ENCODE measurements at regions not wholly inside any gene's neighbourhood (a gene's known extent, or its start where the extent isn't known, plus 50 kb on each side); places are given as distances from the start of the nearest gene placed in this dataset.

GRCh38 chr14:49975276-49975675 lies 82.4 kb downstream of the ARF6 start:
- ChIA-PET POLR2A (interaction anchor here in 1 of 2 donors (0.5 kb wide), 2 partner anchors 8 to 108 kb away, joined by 7 to 9 read pairs; no protein-coding TSS in a partner anchor), CTCF (no interaction called here)
- peaks cover 67 to 91% of the 10 kb centered on the region in 2 experiments for H3K4me1 ChIP-seq (ENCODE audit: control insufficient read depth in 1 of 2, extremely low read depth in 1 of 2, insufficient read depth in 2 of 2, low read length in 2 of 2)
- Mint-ChIP-seq H3K4me3 (peak overlapping the region in 1 of 3 donors; percentile 42), H3K27ac (peak overlapping the region; percentile 92 to 98), H3K27me3 (no peaks in the 10 kb centered on the region), H3K36me3 (no peaks in the 10 kb centered on the region), H3K4me1 (peaks cover 83 to 95% (median 88%) of the 10 kb centered on the region in 3 donors), H3K9me3 (peaks cover 0 to 4% (median 0%) of the 10 kb centered on the region in 3 donors)
- H3K36me3 ChIP-seq (ENCODE audit: control insufficient read depth in 2 of 2, extremely low read depth in 1 of 2, insufficient read depth in 1 of 2, low read length in 1 of 2), result no peaks in the 10 kb centered on the region
- no peaks in the 10 kb centered on the region for H3K9me3 ChIP-seq
- H3K27me3 ChIP-seq (replicated peaks in 1 of 2; ENCODE audit: control insufficient read depth in 2 of 2, extremely low read depth in 1 of 2, insufficient read depth in 2 of 2, low read length in 1 of 2), result no peaks in the 10 kb centered on the region
- no peak for DNase-seq
- no peak overlapping the region for H3K4me3 ChIP-seq (ENCODE audit: control insufficient read depth in 1 of 2, extremely low read depth in 1 of 2, low read length in 1 of 2)
- no peak for ATAC-seq (replicated peaks in 1 of 4)
- H3K27ac ChIP-seq (ENCODE audit: low read length), result peak overlapping the region; percentile 45
- no CpG with 5 or more reads among the region's 2 CpGs for WGBS (ENCODE audit: insufficient coverage)

- peak overlapping the region; percentile 92 to 98 for H3K27ac Mint-ChIP-seq
- CTCF ChIA-PET, result interaction anchor here in 1 of 2 donors (1.1 to 2.1 kb wide), 2 partner anchors 114 to 121 kb away, joined by 3 to 8 read pairs; no protein-coding TSS in a partner anchor
Measured at GRCh38 chr14:49975799-49976198, 82.9 kb downstream of the ARF6 start.

GRCh38 chr14:49977126-49977841 lies 84.4 kb downstream of the ARF6 start:
- Mint-ChIP-seq H3K36me3 (no peaks in the 10 kb centered on the region), H3K4me3 (peak overlapping the region; percentile 71 to 82 (median 79)), H3K9me3 (peaks cover 0 to 4% (median 0%) of the 10 kb centered on the region in 3 donors), H3K4me1 (peaks cover 83 to 94% (median 86%) of the 10 kb centered on the region in 3 donors), H3K27ac (peak overlapping the region; percentile 92 to 98), H3K27me3 (no peaks in the 10 kb centered on the region)
- DNase-seq (peak in 25 of 35 experiments; percentile 12 to 64 (median 35)), ATAC-seq (replicated peaks in 1 of 4) (peak; percentile 88 to 92 (median 92))
- Histone ChIP-seq H3K27me3 (replicated peaks in 1 of 2; ENCODE audit: control insufficient read depth in 2 of 2, extremely low read depth in 1 of 2, insufficient read depth in 2 of 2, low read length in 1 of 2) (no peaks in the 10 kb centered on the region), H3K4me3 (ENCODE audit: control insufficient read depth in 1 of 2, extremely low read depth in 1 of 2, low read length in 1 of 2) (peak overlapping the region; percentile 30 to 54), H3K9me3 (no peaks in the 10 kb centered on the region), H3K36me3 (ENCODE audit: control insufficient read depth in 2 of 2, extremely low read depth in 1 of 2, insufficient read depth in 1 of 2, low read length in 1 of 2) (no peaks in the 10 kb centered on the region), H3K27ac (ENCODE audit: low read length) (peak overlapping the region; percentile 78), H3K4me1 (ENCODE audit: control insufficient read depth in 1 of 2, extremely low read depth in 1 of 2, insufficient read depth in 2 of 2, low read length in 2 of 2) (peaks cover 54 to 87% of the 10 kb centered on the region in 2 experiments)
- WGBS (ENCODE audit: insufficient coverage), result 51% methylated on average over 5 of the region's 5 CpGs
- ChIA-PET POLR2A (interaction anchor here (0.6 to 1.4 kb wide), 4 partner anchors 9 to 85 kb away, joined by 3 to 5 read pairs (median 4); partner anchors contain the start of gene ARF6 (in 1 of the 2)), CTCF (interaction anchor here (0.5 to 2.1 kb wide), 7 partner anchors 10 to 158 kb away, joined by 3 to 8 read pairs (median 3); no protein-coding TSS in a partner anchor)

More at GRCh38 chr14:49975799-49976198, 82.9 kb downstream of the ARF6 start:
- H3K4me3 Mint-ChIP-seq, result no peak overlapping the region
- H3K36me3 ChIP-seq (ENCODE audit: control insufficient read depth in 2 of 2, extremely low read depth in 1 of 2, insufficient read depth in 1 of 2, low read length in 1 of 2), result no peaks in the 10 kb centered on the region
- H3K36me3 Mint-ChIP-seq, result no peaks in the 10 kb centered on the region
- DNase-seq (no peak), ATAC-seq (replicated peaks in 1 of 4) (no peak)
- H3K9me3 Mint-ChIP-seq, result peaks cover 0 to 4% (median 0%) of the 10 kb centered on the region in 3 donors
- H3K27ac ChIP-seq (ENCODE audit: low read length), result peak overlapping the region; percentile 78
- no peaks in the 10 kb centered on the region for H3K27me3 ChIP-seq (replicated peaks in 1 of 2; ENCODE audit: control insufficient read depth in 2 of 2, extremely low read depth in 1 of 2, insufficient read depth in 2 of 2, low read length in 1 of 2)
- WGBS (ENCODE audit: insufficient coverage), result 100% methylated on average over 2 of the region's 3 CpGs
- H3K4me3 ChIP-seq (ENCODE audit: control insufficient read depth in 1 of 2, extremely low read depth in 1 of 2, low read length in 1 of 2), result no peak overlapping the region
- POLR2A ChIA-PET, result interaction anchor here in 1 of 2 donors (0.5 kb wide), 1 partner anchor 9 kb away, joined by 7 read pairs; no protein-coding TSS in a partner anchor
- H3K4me1 Mint-ChIP-seq, result peaks cover 83 to 95% (median 88%) of the 10 kb centered on the region in 3 donors
- H3K27me3 Mint-ChIP-seq, result no peaks in the 10 kb centered on the region
- peaks cover 65 to 91% of the 10 kb centered on the region in 2 experiments for H3K4me1 ChIP-seq (ENCODE audit: control insufficient read depth in 1 of 2, extremely low read depth in 1 of 2, insufficient read depth in 2 of 2, low read length in 2 of 2)
- no peaks in the 10 kb centered on the region for H3K9me3 ChIP-seq

GRCh38 chr14:49980027-49980426 lies 87.1 kb downstream of the ARF6 start:
- no peaks in the 10 kb centered on the region for H3K27me3 Mint-ChIP-seq
- Histone ChIP-seq H3K4me1 (ENCODE audit: control insufficient read depth in 1 of 2, extremely low read depth in 1 of 2, insufficient read depth in 2 of 2, low read length in 2 of 2) (peaks cover 39 to 68% of the 10 kb centered on the region in 2 experiments), H3K36me3 (ENCODE audit: control insufficient read depth in 2 of 2, extremely low read depth in 1 of 2, insufficient read depth in 1 of 2, low read length in 1 of 2) (no peaks in the 10 kb centered on the region), H3K27ac (ENCODE audit: low read length) (peak overlapping the region; percentile 78), H3K9me3 (no peaks in the 10 kb centered on the region), H3K27me3 (replicated peaks in 1 of 2; ENCODE audit: control insufficient read depth in 2 of 2, extremely low read depth in 1 of 2, insufficient read depth in 2 of 2, low read length in 1 of 2) (no peaks in the 10 kb centered on the region), H3K4me3 (ENCODE audit: control insufficient read depth in 1 of 2, extremely low read depth in 1 of 2, low read length in 1 of 2) (no peak overlapping the region)
- POLR2A ChIA-PET, result interaction anchor here (0.6 to 1.2 kb wide), 4 partner anchors 9 to 117 kb away, joined by 3 to 4 read pairs (median 3); no protein-coding TSS in a partner anchor
- H3K36me3 Mint-ChIP-seq, result no peaks in the 10 kb centered on the region
- CTCF ChIA-PET, result interaction anchor here (0.6 to 1.7 kb wide), 5 partner anchors 9 to 299 kb away, joined by 3 to 5 read pairs (median 3); no protein-coding TSS in a partner anchor
- H3K27ac Mint-ChIP-seq, result peak overlapping the region; percentile 92 to 98
- H3K9me3 Mint-ChIP-seq, result peaks cover 0 to 4% (median 0%) of the 10 kb centered on the region in 3 donors
- H3K4me1 Mint-ChIP-seq, result peaks cover 74 to 90% (median 82%) of the 10 kb centered on the region in 3 donors
- peak overlapping the region in 1 of 3 donors; percentile 82 for H3K4me3 Mint-ChIP-seq
- DNase-seq (no peak), ATAC-seq (replicated peaks in 1 of 4) (no peak)

- Mint-ChIP-seq H3K4me1 (peaks cover 66 to 80% (median 73%) of the 10 kb centered on the region in 3 donors), H3K27ac (peak overlapping the region; percentile 92 to 98), H3K27me3 (no peaks in the 10 kb centered on the region), H3K36me3 (peaks cover under 1% of the 10 kb centered on the region), H3K4me3 (peak overlapping the region; percentile 61 to 74 (median 62)), H3K9me3 (peaks cover 0 to 4% (median 0%) of the 10 kb centered on the region in 3 donors)
- H3K4me3 ChIP-seq (ENCODE audit: control insufficient read depth in 1 of 2, extremely low read depth in 1 of 2, low read length in 1 of 2), result peak overlapping the region in 1 of 2 donors; percentile 12
- H3K9me3 ChIP-seq, result no peaks in the 10 kb centered on the region
- no peaks in the 10 kb centered on the region for H3K27me3 ChIP-seq (replicated peaks in 1 of 2; ENCODE audit: control insufficient read depth in 2 of 2, extremely low read depth in 1 of 2, insufficient read depth in 2 of 2, low read length in 1 of 2)
- H3K36me3 ChIP-seq (ENCODE audit: control insufficient read depth in 2 of 2, extremely low read depth in 1 of 2, insufficient read depth in 1 of 2, low read length in 1 of 2), result no peaks in the 10 kb centered on the region
- ATAC-seq (replicated peaks in 1 of 4), result peak in 1 of 4 experiments; percentile 7
- peaks cover 29 to 56% of the 10 kb centered on the region in 2 experiments for H3K4me1 ChIP-seq (ENCODE audit: control insufficient read depth in 1 of 2, extremely low read depth in 1 of 2, insufficient read depth in 2 of 2, low read length in 2 of 2)
- 82% methylated on average over 3 of the region's 7 CpGs for WGBS (ENCODE audit: insufficient coverage)
- POLR2A ChIA-PET, result no interaction called here
- DNase-seq, result no peak
- H3K27ac ChIP-seq (ENCODE audit: low read length), result peak overlapping the region; percentile 78
- CTCF ChIA-PET, result interaction anchor here in 1 of 2 donors (0.6 kb wide), 1 partner anchor 398 kb away, joined by 3 read pairs; no protein-coding TSS in a partner anchor
Measured at GRCh38 chr14:49982082-49982481, 89.2 kb downstream of the ARF6 start.

- Mint-ChIP-seq H3K9me3 (peaks cover 0 to 4% (median 0%) of the 10 kb centered on the region in 3 donors), H3K27ac (peak overlapping the region; percentile 92 to 98), H3K4me1 (peaks cover 64 to 79% (median 71%) of the 10 kb centered on the region in 3 donors), H3K27me3 (no peaks in the 10 kb centered on the region), H3K36me3 (peaks cover 3% of the 10 kb centered on the region), H3K4me3 (peak overlapping the region; percentile 61 to 74 (median 62))
- no peaks in the 10 kb centered on the region for H3K27me3 ChIP-seq (replicated peaks in 1 of 2; ENCODE audit: control insufficient read depth in 2 of 2, extremely low read depth in 1 of 2, insufficient read depth in 2 of 2, low read length in 1 of 2)
- CTCF ChIA-PET, result interaction anchor here in 1 of 2 donors (0.6 kb wide), 1 partner anchor 398 kb away, joined by 3 read pairs; no protein-coding TSS in a partner anchor
- whole genome bisulfite sequencing (ENCODE audit: insufficient coverage), result 81% methylated on average over 3 of the region's 9 CpGs
- POLR2A ChIA-PET, result interaction anchor here in 1 of 2 donors (0.6 kb wide), 1 partner anchor 104 kb away, joined by 3 read pairs; no protein-coding TSS in a partner anchor
- peak overlapping the region; percentile 78 for H3K27ac ChIP-seq (ENCODE audit: low read length)
- H3K4me1 ChIP-seq (ENCODE audit: control insufficient read depth in 1 of 2, extremely low read depth in 1 of 2, insufficient read depth in 2 of 2, low read length in 2 of 2), result peaks cover 24 to 52% of the 10 kb centered on the region in 2 experiments
- H3K9me3 ChIP-seq, result no peaks in the 10 kb centered on the region
- peak overlapping the region in 1 of 2 donors; percentile 12 for H3K4me3 ChIP-seq (ENCODE audit: control insufficient read depth in 1 of 2, extremely low read depth in 1 of 2, low read length in 1 of 2)
- ATAC-seq (replicated peaks in 1 of 4) (peak in 2 of 4 experiments; percentile 45 to 49), DNase-seq (peak in 4 of 35 experiments; percentile 14 to 46 (median 30))
- H3K36me3 ChIP-seq (ENCODE audit: control insufficient read depth in 2 of 2, extremely low read depth in 1 of 2, insufficient read depth in 1 of 2, low read length in 1 of 2), result no peaks in the 10 kb centered on the region
Measured at GRCh38 chr14:49982501-49982951, 89.6 kb downstream of the ARF6 start.
